T-helper 22 cell (primary cell): ENCODE measurements at regions not wholly inside any gene's neighbourhood (a gene's known extent, or its start where the extent isn't known, plus 50 kb on each side); places are given as distances from the start of the nearest gene placed in this dataset.

Experiments
- DNase-seq: peaks from one replicate; pipeline ENCODE4 v3.0.0-alpha.2; 2020; ENCODE audit warnings: low read depth

GRCh38 chr2:207449642-207450165, 80.1 kb upstream of the CREB1 start:
- no peak for DNase-seq

- DNase-seq, result no peak
Measured at GRCh38 chr2:207450186-207450585, 79.6 kb upstream of the CREB1 start.

- no peak for DNase-seq
Measured at GRCh38 chr2:207458582-207458981, 71.2 kb upstream of the CREB1 start.

- no peak for DNase-seq
Measured at GRCh38 chr2:207459990-207460757, 69.6 kb upstream of the CREB1 start.

- no peak for DNase-seq
Measured at GRCh38 chr2:207463433-207463832, 66.3 kb upstream of the CREB1 start.

GRCh38 chr2:207464007-207464406, 65.8 kb upstream of the CREB1 start:
- DNase-seq, result no peak

GRCh38 chr2:207465894-207466293, 63.9 kb upstream of the CREB1 start:
- DNase-seq, result no peak

- DNase-seq, result no peak
Measured at GRCh38 chr2:207467716-207468347, 61.9 kb upstream of the CREB1 start.

- DNase-seq, result no peak
Measured at GRCh38 chr2:207468488-207468887, 61.3 kb upstream of the CREB1 start.

GRCh38 chr2:207469451-207469850, 60.3 kb upstream of the CREB1 start:
- DNase-seq, result no peak

- no peak for DNase-seq
Measured at GRCh38 chr2:207469943-207470729, 59.6 kb upstream of the CREB1 start.

GRCh38 chr2:207471261-207471660, 58.5 kb upstream of the CREB1 start:
- DNase-seq, result no peak

- DNase-seq, result no peak
Measured at GRCh38 chr2:207472343-207473048, 57.3 kb upstream of the CREB1 start.

GRCh38 chr2:207473049-207473930, 56.5 kb upstream of the CREB1 start:
- DNase-seq, result no peak

GRCh38 chr2:207473931-207474235, 55.9 kb upstream of the CREB1 start:
- DNase-seq, result no peak

- DNase-seq, result peak; percentile 7
Measured at GRCh38 chr2:207474863-207475485, 54.8 kb upstream of the CREB1 start.

GRCh38 chr2:207475546-207475945, 54.2 kb upstream of the CREB1 start:
- DNase-seq, result no peak

- no peak for DNase-seq
Measured at GRCh38 chr2:207477896-207478295, 51.9 kb upstream of the CREB1 start.

- DNase-seq, result no peak
Measured at GRCh38 chr2:207478572-207478971, 51.2 kb upstream of the CREB1 start.

- no peak for DNase-seq
Measured at GRCh38 chr2:207479198-207479785, 50.5 kb upstream of the CREB1 start.
